ENCODE measurements at regions not wholly inside any gene's neighbourhood (a gene's known extent, or its start where the extent isn't known, plus 50 kb on each side); places are given as distances from the start of the nearest gene placed in this dataset.

GRCh38 chr7:81068-81925, 111.1 kb upstream of the FAM20C start (continued):
- TF ChIP-seq SIN3A (IDR thresholded peaks at IDR 0.05; ENCODE audit: low read depth) (no peak), ELF1 (IDR thresholded peaks at IDR 0.05; ENCODE audit: borderline replicate concordance, low read depth) (no peak), EZH2phosphoT487 (IDR thresholded peaks at IDR 0.05; ENCODE audit: borderline replicate concordance) (no peak), FOSL1 (IDR thresholded peaks at IDR 0.05; ENCODE audit: low read depth) (no peak), POLR2AphosphoS5 (IDR thresholded peaks at IDR 0.05; ENCODE audit: low read depth, low read length) (no peak), SP1 (IDR thresholded peaks at IDR 0.05; ENCODE audit: low read depth) (no peak), ZBTB33 (IDR thresholded peaks at IDR 0.05; ENCODE audit: extremely low read depth, insufficient replicate concordance, low read length) (no peak)

DNA sequence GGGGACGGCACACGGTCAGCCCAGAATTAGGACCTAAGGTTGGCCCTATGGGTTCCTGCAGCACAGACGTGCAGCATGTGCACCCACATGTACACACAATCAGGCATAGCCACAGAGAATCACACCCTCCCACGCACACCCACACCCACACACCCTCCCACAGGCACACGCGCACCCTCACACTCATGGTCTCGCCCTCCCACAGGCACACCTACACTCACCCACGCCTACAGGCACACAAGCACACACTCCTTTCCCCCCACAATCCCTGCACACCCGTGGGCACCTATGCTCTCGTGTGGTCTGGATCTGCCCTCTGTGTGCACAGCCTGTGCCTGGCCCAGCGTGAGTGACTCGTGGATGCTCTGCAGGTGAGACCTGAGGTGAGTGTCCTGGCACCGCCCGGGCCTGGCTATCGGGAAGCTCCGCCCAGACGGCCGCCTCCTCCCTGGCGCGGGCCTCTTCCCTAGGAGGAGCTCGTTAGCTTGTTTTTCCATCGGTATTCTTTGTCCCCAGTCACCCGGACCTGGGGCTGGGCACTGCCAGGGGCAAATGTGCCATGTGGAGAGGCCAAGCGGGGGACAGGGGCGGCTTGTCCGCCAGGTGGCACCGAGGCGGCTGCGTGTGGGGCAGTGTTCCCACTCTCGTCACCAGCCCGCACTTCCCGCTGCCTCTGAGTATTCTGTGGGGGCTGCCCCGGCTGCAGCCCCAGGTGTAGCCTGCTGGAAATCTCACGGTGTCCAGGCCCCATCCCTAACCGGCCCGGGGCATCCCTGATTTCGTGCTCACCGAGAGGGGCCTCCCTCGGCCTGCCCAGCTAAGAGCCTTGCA, 110.2 kb upstream of the FAM20C start:
- intact Hi-C loops (cut with micrococcal nuclease) = no loop called here
- ATAC-seq (peak; percentile 76), DNase-seq (ENCODE audit: low read depth, low spot score) (no peak)
- CTCF ChIA-PET = interaction anchor here (1.1 kb wide), 1 partner anchor 14 kb away, joined by 3 read pairs; no protein-coding TSS in a partner anchor
- H3K79me2 ChIP-seq (ENCODE audit: insufficient read depth, low read length) = no peaks in the 10 kb centered on the region
- RAD21 ChIA-PET (ENCODE audit: low non-redundant PET in 1 of 2, low total read pairs in 2 of 2, uncharacterized antibody in 2 of 2, unreplicated experiment in 2 of 2) = no interaction called here
- H3K9me2 ChIP-seq (ENCODE audit: insufficient read depth) = no peaks in the 10 kb centered on the region
- no peaks in the 10 kb centered on the region for H3K9me3 ChIP-seq (ENCODE audit: control insufficient read depth in 1 of 2, insufficient read depth in 1 of 2, low read depth in 1 of 2, low read length in 2 of 2)
- H3K27me3 ChIP-seq (ENCODE audit: insufficient read depth, low read length) = peaks cover 15% of the 10 kb centered on the region; the same call in 1 of the 2 replicates
- peaks cover 14 to 20% of the 10 kb centered on the region in 2 experiments; a peak in 3 of 4 replicates for H3K4me1 ChIP-seq (ENCODE audit: control insufficient read depth in 1 of 2, insufficient read depth in 2 of 2, low read length in 2 of 2)
- H3K9ac ChIP-seq (ENCODE audit: low read length) = no peak overlapping the region
- no peak overlapping the region for H3K27ac ChIP-seq (ENCODE audit: low read depth, low read length)
- no peak overlapping the region for H3K4me3 ChIP-seq (replicated peaks in 1 of 2; ENCODE audit: low read depth in 1 of 2, low read length in 2 of 2)
- no peak overlapping the region for H2AFZ ChIP-seq (ENCODE audit: low read depth, low read length, poor library complexity, severe bottlenecking)
- H3K36me3 ChIP-seq (ENCODE audit: control insufficient read depth in 1 of 2, insufficient read depth in 2 of 2, low read length in 2 of 2) = no peaks in the 10 kb centered on the region
- H3K4me2 ChIP-seq (ENCODE audit: low read length) = no peak overlapping the region
- POLR2A ChIA-PET = no interaction called here
- BruUV-seq (replicated peaks) = no TSS peak
- H4K20me1 ChIP-seq (ENCODE audit: insufficient read depth) = no peaks in the 10 kb centered on the region
- TF ChIP-seq POLR2AphosphoS5 (IDR thresholded peaks at IDR 0.05; ENCODE audit: low read depth, low read length) (no peak), CBX3 (IDR thresholded peaks at IDR 0.05; ENCODE audit: low read depth) (no peak), REST (IDR thresholded peaks at IDR 0.05; ENCODE audit: low read depth) (no peak), JUND (IDR thresholded peaks at IDR 0.05) (no peak), SIN3A (IDR thresholded peaks at IDR 0.05; ENCODE audit: low read depth) (no peak), EZH2phosphoT487 (IDR thresholded peaks at IDR 0.05; ENCODE audit: borderline replicate concordance) (no peak), ELF1 (IDR thresholded peaks at IDR 0.05; ENCODE audit: borderline replicate concordance, low read depth) (no peak), RAD21 (IDR thresholded peaks at IDR 0.05; ENCODE audit: low read depth) (no peak)
- TF ChIP-seq, protein P1, sequence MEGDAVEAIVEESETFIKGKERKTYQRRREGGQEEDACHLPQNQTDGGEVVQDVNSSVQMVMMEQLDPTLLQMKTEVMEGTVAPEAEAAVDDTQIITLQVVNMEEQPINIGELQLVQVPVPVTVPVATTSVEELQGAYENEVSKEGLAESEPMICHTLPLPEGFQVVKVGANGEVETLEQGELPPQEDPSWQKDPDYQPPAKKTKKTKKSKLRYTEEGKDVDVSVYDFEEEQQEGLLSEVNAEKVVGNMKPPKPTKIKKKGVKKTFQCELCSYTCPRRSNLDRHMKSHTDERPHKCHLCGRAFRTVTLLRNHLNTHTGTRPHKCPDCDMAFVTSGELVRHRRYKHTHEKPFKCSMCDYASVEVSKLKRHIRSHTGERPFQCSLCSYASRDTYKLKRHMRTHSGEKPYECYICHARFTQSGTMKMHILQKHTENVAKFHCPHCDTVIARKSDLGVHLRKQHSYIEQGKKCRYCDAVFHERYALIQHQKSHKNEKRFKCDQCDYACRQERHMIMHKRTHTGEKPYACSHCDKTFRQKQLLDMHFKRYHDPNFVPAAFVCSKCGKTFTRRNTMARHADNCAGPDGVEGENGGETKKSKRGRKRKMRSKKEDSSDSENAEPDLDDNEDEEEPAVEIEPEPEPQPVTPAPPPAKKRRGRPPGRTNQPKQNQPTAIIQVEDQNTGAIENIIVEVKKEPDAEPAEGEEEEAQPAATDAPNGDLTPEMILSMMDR (IDR thresholded peaks at IDR 0.05 in 2 of 3, conservative IDR thresholded peaks at IDR 0.05 in 1 of 3; ENCODE audit: borderline replicate concordance in 1 of 3, insufficient read depth in 1 of 3, low read depth in 2 of 3, low read length in 2 of 3) = no peak
- TF ChIP-seq, protein P2, sequence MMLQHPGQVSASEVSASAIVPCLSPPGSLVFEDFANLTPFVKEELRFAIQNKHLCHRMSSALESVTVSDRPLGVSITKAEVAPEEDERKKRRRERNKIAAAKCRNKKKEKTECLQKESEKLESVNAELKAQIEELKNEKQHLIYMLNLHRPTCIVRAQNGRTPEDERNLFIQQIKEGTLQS (IDR thresholded peaks at IDR 0.05) = no peak
